ENCODE measurements at regions not wholly inside any gene's neighbourhood (a gene's known extent, or its start where the extent isn't known, plus 50 kb on each side); places are given as distances from the start of the nearest gene placed in this dataset.
A peak's percentile ranks its signal among the peaks of the same experiment; 100 is the strongest.

GRCh38 chr22:22071455-22071854 lies 88.9 kb upstream of the TOP3B start:
- no peak overlapping the region for H3K4me3 ChIP-seq (replicated peaks; ENCODE audit: insufficient read depth, low read length)
- no peak overlapping the region for H3K27ac ChIP-seq (replicated peaks)
- TF ChIP-seq GABPA (IDR thresholded peaks at IDR 0.05; ENCODE audit: low read depth) (no peak), REST (IDR thresholded peaks at IDR 0.05; ENCODE audit: insufficient replicate concordance, low read depth) (no peak), CTCF (IDR thresholded peaks at IDR 0.05; ENCODE audit: insufficient read depth, low read length) (no peak), SPI1 (IDR thresholded peaks at IDR 0.05; ENCODE audit: borderline replicate concordance, low read depth) (no peak), POLR2AphosphoS5 (IDR thresholded peaks at IDR 0.05; ENCODE audit: low read depth) (no peak)
- DNase-seq (ENCODE audit: low read depth in 1 of 2, low spot score in 1 of 2): no peak
- no peaks in the 10 kb centered on the region for H3K27me3 ChIP-seq (ENCODE audit: insufficient read depth, poor library complexity, severe bottlenecking)

GRCh38 chr22:22070371-22070824 lies 87.8 kb upstream of the TOP3B start:
- DNase-seq (ENCODE audit: low read depth in 1 of 2, low spot score in 1 of 2): peak; percentile 45 to 52
- Histone ChIP-seq H3K27ac (replicated peaks) (no peak overlapping the region), H3K27me3 (ENCODE audit: insufficient read depth, poor library complexity, severe bottlenecking) (no peaks in the 10 kb centered on the region), H3K4me3 (replicated peaks; ENCODE audit: insufficient read depth, low read length) (no peak overlapping the region)
- TF ChIP-seq CTCF (IDR thresholded peaks at IDR 0.05; ENCODE audit: insufficient read depth, low read length) (no peak), SPI1 (IDR thresholded peaks at IDR 0.05; ENCODE audit: borderline replicate concordance, low read depth) (no peak), GABPA (IDR thresholded peaks at IDR 0.05; ENCODE audit: low read depth) (no peak), REST (IDR thresholded peaks at IDR 0.05; ENCODE audit: insufficient replicate concordance, low read depth) (no peak), POLR2AphosphoS5 (IDR thresholded peaks at IDR 0.05; ENCODE audit: low read depth) (no peak)

- Histone ChIP-seq H3K27ac (replicated peaks) (0 out of 2 replicates have a peak overlapping the region, but pooled peaks have one; percentile 6), H3K27me3 (ENCODE audit: insufficient read depth, poor library complexity, severe bottlenecking) (no peaks in the 10 kb centered on the region), H3K4me3 (replicated peaks; ENCODE audit: insufficient read depth, low read length) (no peak overlapping the region)
- no peak for DNase-seq (ENCODE audit: low read depth in 1 of 2, low spot score in 1 of 2)
- no peak for TF ChIP-seq REST (IDR thresholded peaks at IDR 0.05; ENCODE audit: insufficient replicate concordance, low read depth)
- TF ChIP-seq POLR2AphosphoS5 (IDR thresholded peaks at IDR 0.05; ENCODE audit: low read depth): no peak
These were observed 87.1 kb upstream of the TOP3B start for GRCh38 chr22:22069450-22070370.
